Left lobe of liver (tissue), 2 donors: ENCODE measurements at regions not wholly inside any gene's neighbourhood (a gene's known extent, or its start where the extent isn't known, plus 50 kb on each side); places are given as distances from the start of the nearest gene placed in this dataset.
"Not testable (repeated sequence)": the region's sequence is repeated elsewhere in the genome, so short reads cannot be mapped to it uniquely, and the experiment has no call there.

Experiments used
- ATAC-seq: fragments of 200-7000 bp; cut with Tn5 transposase; one replicate; pipeline ENCODE4 v1.9.1; 2020; ENCODE audit warnings: mild to moderate bottlenecking, moderate library complexity
- DNase-seq: peaks from one replicate; pipeline ENCODE4 v3.0.0-alpha.2; 2020; ENCODE audit warnings: low spot score
- donor health status: DM: no; HTN: no; CAD: no; lungs with moderate emphysema.
- donor health status: DM: no; HTN: yes; CAD: no.

DNA sequence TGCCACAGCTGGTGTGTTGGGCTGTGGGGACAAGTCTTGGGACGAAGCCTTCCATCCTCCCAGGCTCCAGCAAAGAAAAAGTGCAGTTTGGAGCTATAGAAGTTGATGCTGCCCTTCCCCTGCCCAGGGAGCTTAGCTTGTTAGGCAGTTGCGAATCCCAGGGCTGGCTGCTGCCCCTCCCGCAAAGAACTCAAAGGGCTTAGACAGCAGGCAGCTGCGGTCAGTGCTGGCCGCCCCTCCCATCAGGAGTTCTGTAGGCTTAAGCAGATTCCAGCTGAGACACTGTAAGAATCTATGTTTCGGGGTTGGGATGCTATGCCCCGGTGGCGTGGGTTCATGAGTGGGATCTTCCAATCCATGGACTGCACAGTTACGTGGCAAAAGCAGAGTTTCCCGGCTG is 956.7 kb downstream of the GLUD2 start:
- ATAC-seq (no peak), DNase-seq (no peak)

DNA sequence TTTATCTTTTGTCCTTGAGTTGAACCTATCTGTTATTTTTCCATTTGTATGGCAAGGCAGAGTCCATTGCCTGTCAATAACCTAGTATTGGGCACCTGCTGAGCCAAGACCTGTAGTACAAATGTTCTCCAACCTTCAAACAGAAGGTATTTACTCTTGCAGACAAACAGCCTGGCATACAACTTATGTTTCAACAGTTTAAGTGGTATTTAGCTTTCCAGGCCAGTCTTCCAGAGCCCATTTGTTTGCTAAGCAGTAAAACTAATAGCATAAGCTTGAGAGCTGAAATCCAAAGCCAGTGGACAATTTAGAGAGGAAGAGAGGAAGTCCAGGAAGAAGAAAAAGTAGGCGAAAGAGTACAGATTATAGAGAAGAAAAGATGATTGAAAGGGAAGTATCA is 979.3 kb downstream of the GLUD2 start:
- DNase-seq (no peak), ATAC-seq (no peak)

DNA sequence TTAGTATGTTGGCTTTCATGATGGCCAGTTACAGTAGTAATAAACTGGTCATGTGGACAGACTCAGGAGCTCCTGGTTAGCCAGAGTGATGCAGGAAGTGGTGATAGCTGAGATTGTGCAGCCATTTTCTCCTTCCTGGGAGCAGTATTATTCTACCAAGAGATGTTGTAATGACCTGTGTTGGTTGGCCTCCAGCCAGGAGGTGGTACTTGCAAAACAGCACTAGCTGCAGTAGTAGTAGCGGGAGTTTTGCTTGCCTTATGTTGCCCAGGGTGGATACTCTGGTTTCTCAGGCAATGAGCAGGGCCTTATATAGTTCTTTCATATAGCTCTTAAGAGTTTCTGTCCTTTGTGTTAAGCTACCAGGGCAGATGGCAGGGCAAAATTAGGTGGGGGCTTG is 998.8 kb downstream of the GLUD2 start:
- ATAC-seq (no peak), DNase-seq (no peak)

DNA sequence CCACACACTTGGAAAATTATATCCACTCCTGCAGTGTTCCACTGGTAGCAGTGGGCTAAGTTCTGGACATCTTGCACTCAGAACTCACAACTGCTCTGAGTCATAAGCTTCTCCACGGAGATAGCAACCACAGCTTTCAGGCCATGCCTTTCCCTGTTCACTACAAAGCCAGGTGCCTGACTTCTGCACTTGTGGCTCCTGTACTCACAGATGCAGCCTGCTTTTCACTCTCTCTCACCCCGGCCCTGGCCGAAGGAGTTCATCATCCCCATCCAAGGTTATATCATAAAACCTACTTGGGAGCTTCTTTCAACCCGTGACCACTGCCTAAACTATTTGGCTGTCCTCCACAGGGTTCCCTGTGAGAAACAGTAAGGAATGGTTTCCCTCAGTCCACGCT is 999.4 kb downstream of the GLUD2 start:
- DNase-seq, result no peak
- no peak for ATAC-seq

DNA sequence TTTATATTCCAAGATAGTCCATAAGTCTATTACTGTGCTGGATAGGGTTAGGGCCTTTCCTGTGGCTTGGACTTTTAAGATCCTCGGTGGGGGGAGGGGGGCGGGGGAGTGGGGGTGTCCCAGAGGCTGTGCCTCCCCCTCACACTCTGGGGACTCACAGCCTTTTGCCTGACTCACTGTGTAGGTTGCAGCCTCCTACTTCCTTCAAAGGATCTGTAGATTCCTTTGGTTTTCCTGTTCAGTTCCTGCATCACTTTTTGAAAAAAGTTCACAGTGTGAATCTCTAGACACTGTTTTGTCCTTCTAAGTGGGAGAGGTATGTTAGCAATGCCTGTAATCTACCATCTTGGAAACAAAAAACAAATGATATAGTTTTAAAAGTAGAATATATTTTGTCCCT is 999.9 kb downstream of the GLUD2 start:
- no peak for ATAC-seq

DNA sequence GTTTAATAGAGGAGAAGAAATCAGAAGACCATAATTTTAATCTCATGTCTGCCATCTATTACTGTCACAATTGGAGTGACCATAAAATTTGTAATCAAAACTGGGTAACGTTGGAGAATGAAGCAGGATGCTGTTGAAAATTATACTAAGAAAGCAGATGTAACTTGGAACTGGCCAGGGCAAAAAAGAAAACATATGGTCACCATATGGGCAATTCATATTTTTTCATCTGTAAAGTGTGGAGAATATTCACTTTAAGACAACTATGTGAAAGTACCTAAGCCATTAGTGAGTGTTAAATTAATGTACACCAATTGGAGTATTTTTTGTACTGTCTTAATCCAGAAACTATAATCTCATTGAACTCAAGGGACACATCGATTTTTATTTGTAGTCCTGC is 1008.0 kb downstream of the GLUD2 start:
- DNase-seq, result no peak
- ATAC-seq, result no peak

More for the DNA sequence above, 999.9 kb downstream of the GLUD2 start:
- no peak for DNase-seq

DNA sequence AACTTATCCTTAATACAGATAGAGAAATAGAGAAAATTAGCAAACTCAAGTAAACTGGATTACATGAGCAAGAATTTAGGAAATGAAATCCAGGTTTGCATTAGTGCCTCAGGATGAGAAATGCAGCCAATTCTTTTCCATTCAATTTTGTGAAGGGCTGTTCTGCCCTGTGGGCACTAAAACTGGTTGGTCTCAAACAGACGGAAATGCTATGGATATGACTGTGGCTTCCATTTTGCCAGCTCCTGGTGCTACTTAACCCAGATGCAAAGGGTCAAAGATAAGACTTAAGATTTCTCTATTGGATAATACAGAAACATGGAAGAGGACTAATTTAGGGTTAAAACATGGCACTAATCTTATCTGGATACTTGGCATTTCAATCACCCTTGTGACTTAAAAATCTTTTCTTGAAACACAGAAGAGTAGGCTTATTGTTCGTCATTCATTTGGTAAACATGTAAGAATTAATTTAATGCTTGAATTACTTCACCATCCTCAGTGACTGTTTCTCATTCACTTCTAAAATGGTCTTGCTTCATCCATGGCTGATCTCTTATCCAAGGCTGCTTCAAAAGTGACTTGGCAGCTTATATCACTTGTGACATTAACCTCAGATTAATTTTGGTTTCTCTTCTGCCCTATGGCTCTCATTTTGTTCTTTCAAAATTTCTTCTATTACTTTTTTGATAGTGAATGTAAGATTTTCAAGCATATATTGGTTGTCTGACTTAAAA is 1008.7 kb downstream of the GLUD2 start:
- ATAC-seq (no peak), DNase-seq (no peak)

DNA sequence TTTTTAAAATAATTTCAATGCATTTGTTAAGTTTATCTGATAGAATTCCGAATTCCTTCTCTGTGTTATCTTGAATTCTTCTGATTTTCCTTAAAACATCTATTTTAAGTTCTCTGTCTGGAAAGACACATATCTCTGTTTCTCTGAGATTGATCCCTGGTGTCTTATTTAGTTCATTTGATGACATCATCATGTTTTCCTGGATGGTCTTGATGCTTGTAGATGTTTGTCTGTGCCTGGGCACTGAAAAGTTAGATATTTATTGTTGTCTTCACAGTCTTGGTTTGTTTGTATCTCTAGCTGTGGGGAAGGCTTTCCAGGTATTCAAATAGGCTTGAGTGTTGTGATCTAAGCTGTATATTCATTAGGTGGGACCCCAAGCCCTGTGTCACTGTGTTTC is 1028.8 kb downstream of the GLUD2 start:
- ATAC-seq, result no peak
- DNase-seq, result no peak

DNA sequence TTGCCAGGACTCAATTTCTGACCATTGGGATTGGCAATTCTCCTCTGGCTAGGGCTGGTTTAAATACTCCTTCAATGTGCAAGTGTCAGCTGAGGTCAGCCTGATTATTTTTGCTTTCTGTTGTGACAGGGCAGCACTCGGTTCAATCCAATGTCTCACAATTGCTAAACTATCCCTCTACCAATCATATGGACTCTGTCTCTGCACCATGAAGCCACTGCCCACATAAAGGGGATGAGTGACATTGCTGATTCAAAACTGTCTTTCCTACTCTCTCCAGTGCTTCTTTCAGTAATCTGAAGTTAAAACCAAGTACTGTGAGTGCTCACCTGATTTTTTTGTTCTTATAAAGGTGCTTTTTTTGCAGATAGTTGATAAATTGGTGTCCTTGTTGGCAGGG is 1030.7 kb downstream of the GLUD2 start:
- ATAC-seq, result no peak
- DNase-seq, result no peak

DNA sequence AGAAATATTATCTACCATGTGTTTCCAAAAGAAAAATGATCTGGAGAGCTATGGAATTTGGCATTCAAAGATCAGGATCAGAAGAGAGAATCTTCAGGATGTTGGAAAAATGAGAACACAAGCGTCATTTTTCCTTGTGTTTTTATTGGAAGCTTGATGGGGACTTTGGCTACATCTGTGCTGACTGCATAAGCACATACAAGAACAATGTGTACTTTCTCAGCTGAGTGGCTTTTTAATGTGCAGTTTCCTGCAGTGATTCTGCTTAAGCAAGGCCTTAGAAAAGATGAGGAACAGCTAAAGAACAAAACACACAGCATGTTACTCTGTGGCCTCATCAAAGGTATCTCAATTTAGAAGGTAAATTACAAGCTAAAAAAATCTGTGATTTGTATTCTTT is 1039.9 kb downstream of the GLUD2 start:
- DNase-seq (no peak), ATAC-seq (no peak)

DNA sequence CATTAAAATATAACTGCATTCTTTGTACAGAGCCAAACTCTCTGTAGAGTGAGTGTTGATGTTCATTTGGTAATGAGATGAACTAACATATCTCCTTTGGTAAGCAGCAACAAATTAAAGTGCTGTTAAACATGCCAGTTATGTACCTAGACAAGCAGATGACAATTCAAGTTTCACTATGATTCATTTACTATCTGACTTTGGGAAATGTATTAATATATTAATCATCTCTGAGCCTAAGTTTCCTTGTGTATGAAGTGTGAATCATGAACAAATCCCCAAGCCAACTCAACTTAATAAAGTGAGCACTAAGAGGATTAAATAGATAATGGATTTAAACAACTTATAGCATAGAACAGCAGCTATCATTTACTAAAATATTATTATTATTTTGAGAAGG is 1044.2 kb downstream of the GLUD2 start:
- DNase-seq (no peak), ATAC-seq (no peak)

DNA sequence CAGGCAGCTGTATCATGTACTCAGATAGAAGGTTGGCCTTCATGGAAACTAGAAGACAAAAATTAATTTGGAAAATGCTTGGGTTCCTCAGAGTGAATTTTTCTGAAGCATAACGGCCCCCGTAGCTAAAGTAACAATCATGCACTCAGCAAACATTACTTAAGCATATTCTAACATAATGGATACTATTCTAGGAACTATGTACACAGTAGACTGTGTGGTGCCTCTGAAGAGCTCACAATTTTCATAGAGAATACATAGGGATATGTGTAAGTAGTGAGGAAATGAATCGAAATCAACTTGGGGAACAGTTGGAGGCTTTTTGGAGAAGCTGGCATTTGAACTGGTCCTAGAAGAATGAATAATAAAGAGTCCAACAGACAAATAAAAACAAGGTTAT is 1045.0 kb downstream of the GLUD2 start:
- DNase-seq (no peak), ATAC-seq (no peak)

DNA sequence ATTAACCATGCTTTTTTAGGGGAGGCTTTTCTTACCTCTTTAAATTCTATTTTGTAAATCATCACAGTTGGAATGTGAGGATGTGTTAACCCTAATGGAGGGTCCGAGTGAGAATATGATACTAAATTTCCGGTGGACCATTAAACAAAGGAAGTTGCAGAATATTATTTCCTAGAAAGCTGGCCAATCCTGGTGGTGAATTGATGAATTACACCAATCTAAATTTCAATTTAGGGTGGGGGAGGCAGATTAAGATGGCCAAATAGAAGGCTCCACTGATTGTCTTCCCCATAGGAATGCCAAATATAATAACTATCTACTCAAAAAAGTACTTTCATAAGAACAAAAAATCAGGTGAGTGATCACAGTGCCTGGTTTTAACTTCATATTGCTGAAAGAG is 1045.6 kb downstream of the GLUD2 start:
- ATAC-seq (no peak), DNase-seq (no peak)

DNA sequence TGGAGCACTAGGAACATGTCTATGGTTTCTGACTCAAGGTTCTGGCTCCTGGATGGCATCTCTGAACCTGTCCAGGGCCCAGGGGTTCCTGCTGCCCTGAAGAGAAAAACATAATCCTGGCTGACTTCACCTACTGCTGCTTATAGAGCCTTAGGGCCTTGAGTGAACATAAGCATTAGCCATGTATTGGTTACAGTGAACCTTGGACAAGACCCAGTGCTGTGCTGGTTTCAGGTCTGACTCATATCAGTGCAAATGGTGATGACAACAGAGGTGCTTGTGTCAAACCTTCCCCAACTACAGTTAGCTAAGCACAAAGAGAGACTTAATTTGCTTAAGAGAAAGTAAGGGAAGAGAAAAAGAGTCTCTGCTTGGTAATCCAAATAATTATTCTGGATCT is 1047.2 kb downstream of the GLUD2 start:
- ATAC-seq, result no peak
- no peak for DNase-seq

DNA sequence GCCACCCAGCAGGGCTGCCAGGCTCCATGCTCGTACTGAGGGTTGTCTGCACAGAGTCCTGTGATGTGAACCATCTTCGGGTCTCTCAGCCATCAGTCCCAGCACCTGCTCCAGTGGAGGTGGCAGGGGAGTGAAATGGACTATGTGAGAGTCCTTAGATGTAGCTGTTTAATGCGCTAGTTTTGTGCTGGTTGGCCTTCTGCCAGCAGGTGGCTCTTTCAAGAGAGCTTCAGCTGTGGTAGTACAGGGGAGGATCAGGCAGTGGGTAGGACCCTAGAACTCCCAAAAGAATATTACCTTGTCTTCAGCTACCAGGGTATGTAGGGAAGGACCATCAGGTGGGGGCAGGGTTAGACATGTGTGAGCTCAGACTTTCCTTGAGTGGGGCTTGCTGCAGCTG is 1066.0 kb downstream of the GLUD2 start:
- DNase-seq, result no peak
- ATAC-seq, result no peak

DNA sequence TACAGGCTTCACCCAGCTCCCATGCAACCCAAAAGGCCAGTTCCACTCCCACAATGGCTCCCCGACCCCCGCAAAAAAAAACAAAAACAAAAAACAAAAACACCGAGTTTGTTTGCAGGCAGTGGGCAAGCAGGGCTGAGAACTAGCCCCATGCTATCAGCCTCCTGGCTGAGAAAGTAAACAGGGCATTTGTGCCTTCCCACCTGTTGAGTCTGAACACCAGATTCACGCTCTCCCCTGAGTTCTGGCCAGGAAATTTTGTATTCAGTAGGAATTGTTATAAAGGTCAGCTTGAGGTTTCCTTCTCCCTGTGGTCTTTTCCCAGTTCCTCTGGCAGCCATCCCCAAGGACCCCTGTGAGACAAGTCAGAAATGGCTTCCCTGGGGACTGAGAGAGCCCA is 1066.5 kb downstream of the GLUD2 start:
- DNase-seq (no peak), ATAC-seq (no peak)

DNA sequence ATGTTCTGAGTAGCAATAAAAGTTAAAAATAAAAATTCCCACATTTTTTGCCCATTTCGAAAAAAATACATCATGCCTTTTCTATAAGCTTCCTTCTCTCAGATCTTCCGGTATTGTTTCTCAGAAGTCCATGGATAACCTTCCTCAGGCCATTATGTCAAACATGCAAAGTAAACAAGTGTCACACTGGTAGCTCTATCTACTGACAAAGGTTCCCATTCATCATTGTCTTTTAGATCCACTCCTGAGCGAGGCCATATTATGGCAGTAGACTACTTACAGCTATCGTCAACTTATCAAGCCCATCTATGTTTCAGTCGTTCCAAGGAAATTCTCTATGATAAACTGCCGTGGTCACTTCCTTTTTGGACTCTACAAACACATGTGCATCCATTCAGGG is 1068.2 kb downstream of the GLUD2 start:
- no peak for ATAC-seq

DNA sequence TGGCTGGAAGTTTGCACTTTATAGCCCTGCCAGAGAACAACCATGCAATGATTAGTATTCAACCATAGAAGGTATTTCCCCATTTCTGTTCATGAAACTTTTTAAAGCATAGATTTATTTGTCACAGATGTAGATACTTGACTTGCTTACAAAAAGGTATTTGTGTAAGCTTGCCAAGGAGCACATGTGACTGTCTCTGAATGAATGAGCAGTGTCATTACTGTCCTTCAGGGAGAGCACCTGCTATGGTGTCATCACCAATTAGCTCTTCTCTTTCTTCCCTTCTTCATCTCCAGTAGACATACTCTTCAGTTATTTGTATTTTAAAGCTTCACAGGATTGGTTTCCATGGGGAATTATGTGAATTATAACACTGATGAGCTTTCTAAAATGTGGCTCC is 1064.7 kb upstream of the GRIA3 start:
- no peak for ATAC-seq
- DNase-seq, result no peak

More for the DNA sequence above, 1068.2 kb downstream of the GLUD2 start:
- DNase-seq, result no peak

DNA sequence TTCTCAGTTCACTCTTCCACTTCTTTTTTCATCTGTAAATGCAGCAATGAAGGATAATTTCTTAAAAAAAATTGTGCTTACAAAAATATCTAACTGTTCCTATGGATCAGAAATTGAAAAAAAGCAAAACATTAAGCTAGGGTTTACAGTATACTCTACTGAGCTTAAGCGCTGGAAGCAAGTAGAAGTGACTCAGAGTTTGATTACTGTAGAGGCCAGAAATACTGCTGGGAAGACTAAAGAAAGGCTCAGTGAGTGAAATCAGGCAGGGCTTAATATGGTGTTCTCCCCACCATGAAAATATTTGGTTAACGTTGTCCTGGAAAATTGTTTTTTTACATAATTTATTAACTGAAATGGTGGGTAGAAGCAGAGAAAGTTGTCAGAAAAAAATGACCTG is 1061.8 kb upstream of the GRIA3 start:
- ATAC-seq, result no peak
- no peak for DNase-seq

DNA sequence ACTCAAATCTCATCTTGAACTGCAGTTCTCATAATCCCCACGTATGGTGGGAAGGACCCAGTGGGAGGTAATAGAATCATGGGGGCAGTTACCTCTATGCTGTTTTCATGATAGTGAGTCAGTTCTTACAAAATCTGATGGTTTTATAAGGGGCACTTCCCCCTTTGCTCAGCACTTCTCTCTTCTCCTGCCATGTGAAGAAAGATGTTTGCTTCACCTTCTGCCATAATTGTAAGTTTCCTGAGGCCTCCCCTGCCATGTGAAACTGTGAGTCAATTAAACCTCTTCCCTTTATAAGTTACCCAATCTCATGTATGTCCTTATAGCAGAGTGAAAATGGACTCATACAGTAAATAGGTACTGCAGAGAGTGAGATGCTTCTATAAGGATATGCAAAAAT is 1050.6 kb upstream of the GRIA3 start:
- ATAC-seq, result no peak
- no peak for DNase-seq

DNA sequence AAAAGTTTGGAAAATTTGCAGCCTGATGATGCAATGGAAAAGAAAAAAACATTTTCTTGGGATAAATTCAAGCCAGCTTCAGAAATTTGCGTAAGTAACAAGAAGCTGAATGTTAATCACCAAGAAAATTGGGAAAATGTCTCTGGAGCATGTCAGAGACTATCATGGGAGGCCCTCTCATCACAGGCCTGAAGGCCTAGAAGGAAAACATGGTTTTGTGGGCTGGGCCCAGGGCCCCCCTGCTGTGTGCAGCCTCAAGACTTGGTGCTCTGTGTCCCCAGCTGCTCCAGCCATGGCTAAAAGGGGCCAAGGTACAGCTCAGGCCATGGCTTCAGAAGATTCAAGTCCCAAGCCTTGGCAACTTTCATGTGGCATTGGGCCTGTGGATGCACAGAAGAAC is 1049.8 kb upstream of the GRIA3 start:
- ATAC-seq (no peak), DNase-seq (no peak)

DNA sequence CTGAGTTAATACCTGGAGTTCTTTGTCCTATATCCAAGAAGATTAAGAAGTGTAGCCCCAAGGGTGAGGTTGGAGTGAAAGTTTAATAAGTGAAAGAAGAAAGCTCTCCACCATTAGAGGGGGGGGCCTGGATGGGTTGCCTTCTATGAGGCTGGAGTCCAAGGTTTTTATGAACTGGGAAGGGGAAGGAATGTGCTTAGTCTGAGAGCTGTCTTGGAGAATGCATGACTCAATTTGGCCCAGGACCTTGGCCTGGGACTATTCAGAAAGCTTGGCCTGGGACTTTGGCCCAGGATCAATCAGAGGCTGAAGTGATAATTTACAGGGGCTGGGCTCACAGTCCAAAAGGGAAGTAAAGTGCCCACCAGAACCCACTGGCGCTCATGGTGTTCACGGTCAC is 1049.0 kb upstream of the GRIA3 start:
- ATAC-seq, result no peak
- DNase-seq, result no peak

DNA sequence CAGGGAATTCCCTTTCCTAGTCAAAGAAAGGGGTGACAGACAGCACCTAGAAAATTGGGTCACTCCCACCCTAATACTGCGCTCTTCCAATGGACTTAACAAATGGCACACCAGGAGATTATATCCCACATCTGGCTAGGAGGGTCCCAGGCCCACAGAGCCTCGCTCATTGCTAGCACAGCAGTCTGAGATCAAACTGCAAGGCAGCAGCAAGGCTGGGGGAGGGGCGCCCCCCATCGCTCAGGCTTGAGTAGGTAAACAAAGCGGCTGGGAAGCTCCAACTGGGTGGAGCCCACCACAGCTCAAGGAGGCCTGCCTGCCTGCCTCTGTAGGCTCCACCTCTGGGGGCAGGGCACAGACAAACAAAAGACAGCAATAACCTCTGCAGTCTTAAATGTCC is 1043.9 kb upstream of the GRIA3 start:
- DNase-seq, ATAC-seq: not testable (repeated sequence)

DNA sequence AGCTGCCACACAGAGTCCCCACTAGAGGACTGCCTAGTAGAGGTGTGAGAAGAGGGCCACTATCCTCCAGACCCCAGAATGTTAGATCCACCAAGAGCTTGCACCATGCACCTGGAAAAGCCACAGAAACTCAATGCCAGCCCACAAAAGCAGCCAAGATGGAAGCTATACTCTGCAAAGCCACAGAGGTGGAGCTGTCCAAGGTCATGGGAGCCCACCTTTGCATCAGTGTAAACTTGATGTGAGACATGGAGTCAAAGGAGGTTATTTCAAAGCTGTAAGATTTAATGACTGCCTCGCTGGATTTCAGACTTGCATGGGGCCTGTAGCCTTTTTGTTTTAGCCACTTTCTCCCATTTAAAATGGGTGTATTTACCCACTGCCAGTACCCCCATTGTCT is 1030.1 kb upstream of the GRIA3 start:
- no peak for DNase-seq
- ATAC-seq, result no peak
